Fibroblast of lung (primary cell): ENCODE measurements at regions not wholly inside any gene's neighbourhood (a gene's known extent, or its start where the extent isn't known, plus 50 kb on each side); places are given as distances from the start of the nearest gene placed in this dataset.

Source experiments
- DNase-seq, 2 donors: peaks; one replicate each; pipeline versions ENCODE4 v3.0.0 to v3.0.0-alpha.2; 2010; ENCODE audit warnings: low read depth in 2 of 2
- H2AFZ ChIP-seq: 2 replicates; pipeline ENCODE4 v1.5.1; 2012; ENCODE audit warnings: low read length, control low read depth, inconsistent platforms
- H3K27ac ChIP-seq: 2 replicates; pipeline ENCODE4 v1.5.1; 2011; ENCODE audit warnings: low read length, control low read depth; ENCODE audit not compliant: insufficient read depth
- H3K27me3 ChIP-seq: 2 replicates; pipeline ENCODE4 v1.5.1; 2011; ENCODE audit warnings: mild to moderate bottlenecking, low read length; ENCODE audit not compliant: control insufficient read depth, insufficient read depth
- H3K36me3 ChIP-seq: 2 replicates; pipeline ENCODE4 v1.5.1; 2011; ENCODE audit warnings: low read length; ENCODE audit not compliant: control insufficient read depth, insufficient read depth
- H3K4me1 ChIP-seq: 2 replicates; pipeline ENCODE4 v1.5.1; 2011; ENCODE audit warnings: low read length; ENCODE audit not compliant: control insufficient read depth, insufficient read depth; ENCODE audit errors: extremely low read depth
- H3K4me2 ChIP-seq: 2 replicates; pipeline ENCODE4 v1.5.1; 2011; ENCODE audit warnings: low read length, control low read depth; ENCODE audit not compliant: insufficient read depth; ENCODE audit errors: extremely low read depth
- H3K4me3 ChIP-seq, 4 experiments: fragments of 200-600 bp in 1 of 4; sonication (generic) in 1 of 4; replicated peaks in 1 of 4; 2 replicates each; pipeline ENCODE4 v1.5.1; 2011 to 2016; ENCODE audit warnings: low read length in 4 of 4, low read depth in 3 of 4, mild to moderate bottlenecking in 3 of 4, control low read depth in 2 of 4, inconsistent platforms in 1 of 4, mixed read lengths in 1 of 4; ENCODE audit not compliant: insufficient read depth in 1 of 4; ENCODE audit errors: control extremely low read depth in 1 of 4
- H3K79me2 ChIP-seq: 2 replicates; pipeline ENCODE4 v1.5.1; 2012; ENCODE audit warnings: mild to moderate bottlenecking, low read length, inconsistent platforms; ENCODE audit not compliant: control insufficient read depth, insufficient read depth
- H3K9ac ChIP-seq: 2 replicates; pipeline ENCODE4 v1.5.1; 2011; ENCODE audit warnings: mild to moderate bottlenecking, low read length, control low read depth; ENCODE audit not compliant: insufficient read depth
- H3K9me3 ChIP-seq: 2 replicates; pipeline ENCODE4 v1.5.1; 2012; ENCODE audit warnings: low read depth, low read length; ENCODE audit not compliant: control insufficient read depth, insufficient read depth
- H4K20me1 ChIP-seq: 2 replicates; pipeline ENCODE4 v1.5.1; 2011; ENCODE audit warnings: low read length; ENCODE audit not compliant: control insufficient read depth, insufficient read depth; ENCODE audit errors: extremely low read depth
- CTCF ChIP-seq, 2 donors: IDR thresholded peaks in 1 of 2; conservative IDR thresholded peaks in 1 of 2; 1 replicate in 1 of 2; 2 replicates in 1 of 2; pipeline ENCODE4 v1.5.1; 2011 to 2012; ENCODE audit warnings: low read length in 2 of 2, control low read depth in 1 of 2, inconsistent platforms in 1 of 2, low read depth in 1 of 2, mild to moderate bottlenecking in 1 of 2
- EZH2 ChIP-seq: IDR thresholded peaks from 2 replicates; pipeline ENCODE4 v1.5.1; 2012; ENCODE audit warnings: low read length, control low read depth, mild to moderate bottlenecking; ENCODE audit errors: missing control alignments

GRCh38 chr9:14401911-14402310 is 88.0 kb upstream of the NFIB start:
- no peaks in the 10 kb centered on the region for H3K4me1 ChIP-seq
- H3K9ac ChIP-seq = no peak overlapping the region
- no peak for TF ChIP-seq EZH2
- no peak for TF ChIP-seq CTCF (conservative IDR thresholded peaks at IDR 0.05 in 1 of 2, IDR thresholded peaks at IDR 0.05 in 1 of 2; ENCODE audit: low read depth in 1 of 2, low read length in 2 of 2)
- H3K4me3 ChIP-seq = no peak overlapping the region
- no peaks in the 10 kb centered on the region for H4K20me1 ChIP-seq
- H2AFZ ChIP-seq = no peak overlapping the region
- no peaks in the 10 kb centered on the region for H3K79me2 ChIP-seq
- H3K27me3 ChIP-seq = peaks cover 7% of the 10 kb centered on the region
- no peaks in the 10 kb centered on the region for H3K36me3 ChIP-seq
- no peak overlapping the region for H3K4me2 ChIP-seq
- no peak for DNase-seq
- no peaks in the 10 kb centered on the region for H3K9me3 ChIP-seq
- no peak overlapping the region for H3K27ac ChIP-seq

GRCh38 chr9:14400658-14400995 is 86.7 kb upstream of the NFIB start:
- Histone ChIP-seq H4K20me1 (no peaks in the 10 kb centered on the region), H2AFZ (no peak overlapping the region), H3K9me3 (no peaks in the 10 kb centered on the region), H3K4me1 (no peaks in the 10 kb centered on the region), H3K27me3 (peaks cover 3% of the 10 kb centered on the region), H3K27ac (no peak overlapping the region), H3K36me3 (no peaks in the 10 kb centered on the region), H3K4me2 (peak overlapping the region; percentile 34), H3K79me2 (no peaks in the 10 kb centered on the region), H3K9ac (no peak overlapping the region), H3K4me3 (peak overlapping the region in 2 of 4 experiments; percentile 17 to 31)
- peak; percentile 86 to 94 for DNase-seq
- TF ChIP-seq CTCF (conservative IDR thresholded peaks at IDR 0.05 in 1 of 2, IDR thresholded peaks at IDR 0.05 in 1 of 2; ENCODE audit: low read depth in 1 of 2, low read length in 2 of 2) (peak; percentile 61 to 67), EZH2 (no peak)

- H4K20me1 ChIP-seq = no peaks in the 10 kb centered on the region
- H3K36me3 ChIP-seq = no peaks in the 10 kb centered on the region
- TF ChIP-seq EZH2 (no peak), CTCF (conservative IDR thresholded peaks at IDR 0.05 in 1 of 2, IDR thresholded peaks at IDR 0.05 in 1 of 2; ENCODE audit: low read depth in 1 of 2, low read length in 2 of 2) (no peak)
- H3K9me3 ChIP-seq = no peaks in the 10 kb centered on the region
- H3K27ac ChIP-seq = no peak overlapping the region
- peak overlapping the region; percentile 34 for H3K4me2 ChIP-seq
- peak overlapping the region; percentile 8 for H2AFZ ChIP-seq
- no peaks in the 10 kb centered on the region for H3K27me3 ChIP-seq
- H3K9ac ChIP-seq = no peak overlapping the region
- no peaks in the 10 kb centered on the region for H3K4me1 ChIP-seq
- H3K4me3 ChIP-seq = peak overlapping the region in 2 of 4 experiments; percentile 17 to 31
- peak in 1 of 2 donors; percentile 71 for DNase-seq
- H3K79me2 ChIP-seq = no peaks in the 10 kb centered on the region
Observed at GRCh38 chr9:14399756-14400657, 86.1 kb upstream of the NFIB start.
